ENCODE measurements at regions not wholly inside any gene's neighbourhood (a gene's known extent, or its start where the extent isn't known, plus 50 kb on each side); places are given as distances from the start of the nearest gene placed in this dataset.

GRCh38 chr10:131799429-131799828 is 101.4 kb upstream of the PPP2R2D start:
- ChIA-PET CTCF (interaction anchor here (0.6 kb wide), 1 partner anchor 982 kb away, joined by 4 read pairs; no protein-coding TSS in a partner anchor), POLR2A (no interaction called here)

- ChIA-PET POLR2A (no interaction called here), CTCF (no interaction called here)
Measured at GRCh38 chr10:131802156-131802915, 98.5 kb upstream of the PPP2R2D start.

GRCh38 chr10:131802996-131803395 is 97.8 kb upstream of the PPP2R2D start:
- POLR2A ChIA-PET: no interaction called here
- CTCF ChIA-PET: no interaction called here

- POLR2A ChIA-PET: no interaction called here
- CTCF ChIA-PET: no interaction called here
Measured at GRCh38 chr10:131803860-131804425, 96.9 kb upstream of the PPP2R2D start.

GRCh38 chr10:131804551-131805295 is 96.1 kb upstream of the PPP2R2D start:
- CTCF ChIA-PET: no interaction called here
- POLR2A ChIA-PET: no interaction called here

GRCh38 chr10:131805696-131806095 is 95.1 kb upstream of the PPP2R2D start:
- ChIA-PET POLR2A (no interaction called here), CTCF (no interaction called here)

GRCh38 chr10:131806146-131806545 is 94.7 kb upstream of the PPP2R2D start:
- ChIA-PET CTCF (no interaction called here), POLR2A (no interaction called here)

GRCh38 chr10:131806646-131807317 is 94.0 kb upstream of the PPP2R2D start:
- ChIA-PET CTCF (no interaction called here), POLR2A (no interaction called here)

GRCh38 chr10:131808370-131808930 is 92.4 kb upstream of the PPP2R2D start:
- POLR2A ChIA-PET: no interaction called here

GRCh38 chr10:131810036-131810804 is 90.6 kb upstream of the PPP2R2D start:
- CTCF ChIA-PET: no interaction called here
- POLR2A ChIA-PET: no interaction called here

More at GRCh38 chr10:131808370-131808930, 92.4 kb upstream of the PPP2R2D start:
- CTCF ChIA-PET: no interaction called here

- CTCF ChIA-PET: no interaction called here
- POLR2A ChIA-PET: no interaction called here
Measured at GRCh38 chr10:131810805-131811629, 89.8 kb upstream of the PPP2R2D start.

GRCh38 chr10:131811630-131812403 is 89.0 kb upstream of the PPP2R2D start:
- CTCF ChIA-PET: no interaction called here
- POLR2A ChIA-PET: no interaction called here

GRCh38 chr10:131812736-131813604 is 87.8 kb upstream of the PPP2R2D start:
- ChIA-PET CTCF (no interaction called here), POLR2A (no interaction called here)

GRCh38 chr10:131814567-131815265 is 86.1 kb upstream of the PPP2R2D start:
- CTCF ChIA-PET: no interaction called here
- POLR2A ChIA-PET: no interaction called here

- ChIA-PET POLR2A (no interaction called here), CTCF (no interaction called here)
Measured at GRCh38 chr10:131815266-131816156, 85.3 kb upstream of the PPP2R2D start.

All from activated CD8-positive, alpha-beta memory T cell treated with anti-CD3 and anti-CD28 coated beads for 36 hours (primary cell).